IPS-11a (cell line): ENCODE measurements at regions not wholly inside any gene's neighbourhood (a gene's known extent, or its start where the extent isn't known, plus 50 kb on each side); places are given as distances from the start of the nearest gene placed in this dataset.
"Not testable (repeated sequence)": the region's sequence is repeated elsewhere in the genome, so short reads cannot be mapped to it uniquely, and the experiment has no call there.

Source experiments
- H3K4me3 ChIP-seq: one replicate; pipeline ENCODE4 v1.5.1; 2013; ENCODE audit warnings: low read depth, low read length, control low read depth

DNA sequence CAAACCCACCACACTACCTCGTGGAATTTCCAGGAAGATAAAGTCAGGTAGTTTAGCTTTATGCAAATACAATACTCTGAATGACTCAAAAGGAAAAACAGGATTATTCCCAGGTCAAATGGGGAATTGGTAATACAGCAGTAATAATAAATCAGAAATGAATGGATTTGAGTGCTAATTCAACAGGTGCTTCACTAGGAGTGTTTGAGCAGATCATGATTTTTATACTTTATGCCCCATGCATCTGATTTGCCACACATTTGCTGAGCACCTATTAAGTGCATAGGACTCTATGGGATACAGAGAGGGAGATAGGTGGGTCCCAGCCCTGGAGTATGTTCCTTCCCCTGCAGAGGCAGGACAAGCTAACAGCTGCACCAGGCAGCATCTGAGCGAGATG, 381.4 kb upstream of the PODXL start:
- H3K4me3 ChIP-seq: no peak overlapping the region

DNA sequence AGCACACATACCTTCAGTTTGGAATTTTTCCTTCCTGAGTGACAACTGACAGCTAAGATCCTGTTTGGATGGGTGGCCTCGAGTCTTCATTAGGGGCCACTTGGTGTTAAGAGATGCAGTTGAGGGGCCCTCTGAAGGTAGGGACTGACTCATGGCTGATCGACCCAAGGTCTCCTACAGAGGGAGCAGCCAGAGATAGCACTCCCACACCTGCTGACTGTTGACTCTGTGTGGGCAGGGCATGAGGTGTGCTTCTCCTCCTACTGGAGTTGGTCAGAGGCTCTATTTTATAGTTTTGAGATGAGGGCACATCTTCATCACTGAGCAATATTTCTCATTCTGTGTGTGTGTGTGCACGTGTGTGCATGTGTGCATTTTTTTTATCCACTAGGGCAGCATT, 378.8 kb upstream of the PODXL start:
- no peak overlapping the region for H3K4me3 ChIP-seq

- no peak overlapping the region for H3K4me3 ChIP-seq
Observed at GRCh38 chr7:131934452-131934851, 378.0 kb upstream of the PODXL start.

DNA sequence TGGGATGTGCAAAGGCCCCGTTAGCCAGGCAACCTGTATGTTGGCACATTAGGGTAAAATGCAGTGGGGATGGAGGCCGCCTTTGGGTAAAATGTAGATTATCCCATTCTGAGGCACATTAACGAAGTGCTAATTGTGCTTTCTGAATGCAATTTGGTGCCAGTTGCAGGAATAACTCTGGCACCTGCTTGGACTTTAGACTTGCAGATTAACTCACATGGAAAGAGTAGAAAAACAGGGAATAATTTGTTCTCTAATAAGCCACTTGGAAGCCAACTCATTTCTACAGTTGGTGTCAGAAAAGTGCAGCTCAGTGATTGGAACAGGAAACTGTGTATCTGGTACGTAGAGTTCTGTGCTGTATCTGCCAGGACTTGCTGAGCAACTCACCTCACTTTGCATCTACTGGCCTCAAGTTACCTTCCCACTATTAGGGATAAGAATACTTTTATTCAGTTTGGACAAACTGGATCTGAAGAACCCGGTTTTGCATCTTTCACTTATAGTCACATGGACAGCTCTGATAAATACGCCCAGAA, 377.4 kb upstream of the PODXL start:
- H3K4me3 ChIP-seq: no peak overlapping the region

DNA sequence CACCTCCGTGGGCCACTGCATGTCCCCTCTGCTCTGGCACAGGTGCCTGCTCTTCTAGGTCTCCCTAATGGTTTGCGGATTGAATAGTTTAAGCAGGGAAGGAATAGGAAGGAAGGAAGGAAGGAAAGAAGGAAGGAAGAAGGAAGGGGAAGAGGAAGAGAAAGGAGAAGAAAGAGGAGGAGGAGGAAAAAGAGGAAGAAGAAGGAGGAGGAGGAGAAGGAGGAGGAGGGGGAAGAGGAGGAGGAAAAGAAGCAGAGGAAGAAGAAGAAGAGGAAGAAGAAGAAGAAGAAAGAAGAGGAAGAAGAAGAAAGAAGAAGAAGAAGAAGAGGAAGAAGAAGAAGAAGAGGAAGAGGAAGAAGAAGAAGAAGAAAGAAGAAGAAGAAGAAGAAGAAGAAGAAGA, 376.8 kb upstream of the PODXL start:
- H3K4me3 ChIP-seq: not testable (repeated sequence)

- H3K4me3 ChIP-seq: no peak overlapping the region
Observed at GRCh38 chr7:131932271-131932670, 375.8 kb upstream of the PODXL start.

- no peak overlapping the region for H3K4me3 ChIP-seq
Observed at GRCh38 chr7:131931370-131931769, 374.9 kb upstream of the PODXL start.

GRCh38 chr7:131929632-131930031, 373.2 kb upstream of the PODXL start:
- no peak overlapping the region for H3K4me3 ChIP-seq

- no peak overlapping the region for H3K4me3 ChIP-seq
Observed at GRCh38 chr7:131927770-131928423, 371.5 kb upstream of the PODXL start.

GRCh38 chr7:131925636-131926035, 369.2 kb upstream of the PODXL start:
- no peak overlapping the region for H3K4me3 ChIP-seq

DNA sequence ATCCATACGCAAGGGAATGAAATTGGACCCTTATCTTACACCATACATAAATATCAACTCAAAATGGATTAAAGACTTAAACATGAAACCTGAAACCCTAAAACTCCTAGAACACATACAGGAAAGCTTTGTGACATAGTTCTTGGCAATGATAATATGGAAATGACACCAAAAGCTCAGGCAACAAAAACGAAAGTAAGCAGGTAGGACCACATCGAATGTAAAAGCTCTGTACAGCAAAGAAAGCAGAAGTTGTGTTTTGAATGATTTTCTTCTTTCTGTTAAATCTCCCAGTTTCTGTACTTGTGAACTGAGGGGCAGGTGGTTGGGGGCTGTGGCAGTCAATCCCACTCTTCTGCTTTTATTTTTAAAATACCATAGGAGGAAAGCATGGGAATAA, 368.4 kb upstream of the PODXL start:
- H3K4me3 ChIP-seq: no peak overlapping the region

DNA sequence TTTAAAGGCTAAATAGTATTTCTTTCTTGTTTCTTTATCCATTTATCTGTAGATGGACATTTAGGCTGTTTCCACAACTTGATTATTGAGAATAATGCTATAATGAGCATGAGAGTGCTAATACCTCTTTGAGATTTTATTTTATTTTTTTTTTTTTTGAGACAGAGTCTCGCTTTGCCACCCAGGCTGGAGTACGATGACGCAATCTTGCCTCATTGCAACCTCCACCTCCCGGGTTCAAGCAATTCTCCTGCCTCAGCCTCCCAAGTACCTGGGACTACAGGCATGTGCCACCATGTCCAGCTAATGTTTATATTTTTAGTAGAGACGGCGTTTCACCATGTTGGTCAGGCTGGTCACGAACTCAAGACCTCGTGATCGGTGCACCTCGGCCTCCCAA, 366.5 kb upstream of the PODXL start:
- not testable (repeated sequence) for H3K4me3 ChIP-seq

GRCh38 chr7:131921016-131921415, 364.6 kb upstream of the PODXL start:
- no peak overlapping the region for H3K4me3 ChIP-seq

DNA sequence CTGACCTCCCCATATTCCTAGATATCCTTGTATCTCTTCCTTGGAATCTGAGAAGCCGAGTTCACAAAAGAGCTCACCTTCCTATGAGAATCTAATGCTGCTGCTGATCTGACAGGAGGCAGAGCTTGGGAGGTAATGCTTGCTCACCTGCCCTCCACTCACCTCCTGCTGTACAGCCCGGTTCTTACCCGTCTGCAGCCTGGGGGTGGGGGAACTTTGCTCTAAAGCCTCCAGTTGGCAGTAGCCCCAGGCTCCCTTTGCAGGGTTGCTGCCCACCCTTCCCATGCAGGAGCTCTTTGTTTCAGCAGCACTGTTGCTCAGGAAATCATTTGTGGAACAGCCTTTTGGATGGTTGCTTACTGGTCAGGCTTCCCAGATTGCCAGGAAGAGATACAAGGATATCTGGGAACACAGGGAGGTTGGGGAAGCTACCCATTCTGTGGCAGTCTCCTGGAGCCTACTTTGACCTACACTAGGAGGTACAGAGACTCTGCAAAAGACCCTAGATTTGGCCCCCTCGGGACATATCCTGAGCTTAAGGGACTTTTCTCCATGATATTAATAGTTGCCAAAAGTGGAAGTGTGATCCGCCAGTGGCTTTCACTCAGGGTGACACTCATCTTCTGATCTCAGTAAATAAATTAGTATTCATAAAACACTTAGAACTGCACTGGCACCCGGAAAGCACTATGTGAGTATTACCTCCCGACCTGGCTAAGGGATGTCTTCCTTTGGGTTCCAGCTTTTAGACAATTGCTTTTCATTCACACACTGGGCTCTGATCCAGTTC, 363.7 kb upstream of the PODXL start:
- H3K4me3 ChIP-seq: no peak overlapping the region

GRCh38 chr7:131911112-131911511, 354.7 kb upstream of the PODXL start:
- no peak overlapping the region for H3K4me3 ChIP-seq

DNA sequence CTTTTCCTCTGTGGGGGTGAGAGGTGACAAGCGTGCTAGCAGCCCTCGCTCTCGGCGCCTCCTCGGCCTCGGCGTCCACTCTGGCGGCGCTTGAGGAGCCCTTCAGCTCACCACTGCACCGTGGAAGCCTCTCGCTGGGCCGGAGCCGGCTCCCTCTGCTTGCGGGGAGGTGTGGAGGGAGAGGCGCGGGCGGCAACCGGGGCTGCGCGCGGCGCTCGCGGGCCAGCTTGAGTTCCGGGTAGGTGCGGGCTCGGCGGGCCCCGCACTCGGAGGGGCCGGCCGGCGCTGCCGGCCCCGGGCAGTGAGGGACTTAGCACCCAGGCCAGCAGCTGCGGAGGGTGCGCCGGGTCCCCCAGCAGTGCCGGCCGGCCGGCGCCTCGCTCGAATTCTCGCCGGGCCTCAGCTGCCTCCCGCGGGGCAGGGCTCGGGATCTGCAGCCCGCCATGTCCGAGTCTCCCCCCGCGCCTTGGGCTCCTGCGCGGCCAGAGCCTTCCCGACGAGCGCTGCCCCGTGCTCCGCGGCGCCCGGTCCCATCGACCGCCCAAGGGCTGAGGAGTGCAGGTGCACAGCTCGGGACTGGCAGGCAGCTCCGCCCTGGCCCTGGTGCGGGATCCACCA, 352.8 kb upstream of the PODXL start:
- peak overlapping the region; percentile 14 for H3K4me3 ChIP-seq

DNA sequence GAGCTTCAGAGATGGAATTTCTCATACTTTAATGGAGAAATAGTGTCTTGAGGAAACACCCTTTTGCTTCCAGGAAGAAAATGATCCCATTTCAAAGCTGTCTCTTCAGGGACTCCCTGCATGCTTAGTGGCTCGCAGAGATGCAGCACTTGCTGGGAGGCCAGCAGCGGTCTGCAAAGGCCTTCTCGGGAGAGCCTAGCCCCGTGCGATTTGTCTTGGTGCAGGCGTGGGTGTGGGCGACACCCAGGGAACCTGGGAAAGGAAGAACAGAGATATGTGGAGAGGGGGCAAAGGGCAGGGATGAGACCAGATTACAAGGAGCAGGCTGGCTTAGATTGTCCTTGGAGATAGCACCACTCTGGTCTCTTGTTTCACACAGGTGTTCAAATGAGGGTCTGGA, 352.3 kb upstream of the PODXL start:
- H3K4me3 ChIP-seq: no peak overlapping the region

GRCh38 chr7:131905471-131905973, 349.1 kb upstream of the PODXL start:
- no peak overlapping the region for H3K4me3 ChIP-seq

DNA sequence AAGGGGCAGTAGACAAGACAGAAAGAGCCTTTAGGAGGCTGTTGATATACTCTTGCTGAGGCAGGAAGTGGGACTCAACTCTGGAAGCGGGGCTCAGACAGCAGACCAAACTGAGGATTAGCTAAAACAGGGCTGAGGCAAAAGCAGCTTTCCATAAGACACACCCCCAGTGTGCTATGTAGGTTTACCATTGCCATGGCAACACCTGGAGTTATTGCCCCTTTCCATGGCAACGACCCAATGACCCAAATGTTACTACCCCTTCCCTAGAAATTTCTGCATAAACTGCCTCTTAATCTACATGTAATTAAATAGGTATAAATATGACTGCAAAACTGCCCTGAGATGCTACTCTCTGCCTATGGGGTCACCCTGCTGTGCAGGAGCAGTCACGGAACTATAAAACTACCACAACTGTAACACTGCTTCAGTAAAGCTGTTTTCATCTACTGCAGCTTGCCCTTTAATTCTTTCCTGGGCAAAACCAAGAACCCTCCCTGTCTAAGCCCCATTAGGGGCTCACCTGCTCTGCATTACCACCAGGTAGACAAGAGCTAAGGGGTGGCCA, 348.4 kb upstream of the PODXL start:
- no peak overlapping the region for H3K4me3 ChIP-seq

DNA sequence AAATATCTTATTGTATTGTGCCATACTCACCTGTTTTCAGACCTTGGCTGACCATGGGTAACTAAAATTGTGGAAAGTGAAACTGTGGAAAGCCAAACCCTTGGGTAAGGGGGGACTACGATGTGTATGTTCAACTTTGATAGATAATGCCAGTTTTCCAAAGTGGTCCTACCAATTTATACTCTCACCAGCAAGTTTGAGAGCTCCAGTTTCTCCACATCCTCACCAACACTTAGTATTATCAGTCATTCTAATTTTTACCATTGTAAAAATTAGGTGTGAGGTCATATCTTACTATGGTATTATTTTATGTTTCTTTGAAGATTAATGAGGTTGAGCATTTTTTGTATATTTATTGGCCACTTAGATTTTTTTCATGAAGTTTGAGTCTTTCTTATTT, 346.9 kb upstream of the PODXL start:
- no peak overlapping the region for H3K4me3 ChIP-seq

DNA sequence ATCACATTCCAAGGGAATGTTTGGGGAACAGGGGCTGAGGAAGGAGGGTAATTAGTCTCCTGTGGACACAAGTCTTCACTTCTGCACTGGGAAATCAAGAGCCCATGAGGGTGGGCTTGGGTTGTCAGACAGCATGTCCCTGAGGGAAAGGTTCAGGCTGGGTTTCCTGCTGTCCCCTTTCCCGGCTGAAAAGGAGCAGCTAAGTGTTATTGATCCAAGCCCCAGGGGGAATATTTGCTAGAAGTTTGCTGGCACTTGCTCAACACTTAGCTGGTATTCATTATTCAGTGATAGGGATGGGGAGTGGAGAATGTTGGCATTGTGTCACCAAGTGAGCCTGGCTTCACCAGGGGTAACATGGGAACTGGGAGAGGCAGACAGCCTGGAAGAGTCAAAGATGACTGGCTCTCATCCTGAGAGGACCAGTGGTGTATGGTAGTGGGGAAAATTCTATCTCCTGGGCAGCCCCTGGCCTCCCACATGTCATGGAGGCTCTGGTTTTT, 344.4 kb upstream of the PODXL start:
- no peak overlapping the region for H3K4me3 ChIP-seq
